ENCODE measurements at regions not wholly inside any gene's neighbourhood (a gene's known extent, or its start where the extent isn't known, plus 50 kb on each side); places are given as distances from the start of the nearest gene placed in this dataset.

DNA sequence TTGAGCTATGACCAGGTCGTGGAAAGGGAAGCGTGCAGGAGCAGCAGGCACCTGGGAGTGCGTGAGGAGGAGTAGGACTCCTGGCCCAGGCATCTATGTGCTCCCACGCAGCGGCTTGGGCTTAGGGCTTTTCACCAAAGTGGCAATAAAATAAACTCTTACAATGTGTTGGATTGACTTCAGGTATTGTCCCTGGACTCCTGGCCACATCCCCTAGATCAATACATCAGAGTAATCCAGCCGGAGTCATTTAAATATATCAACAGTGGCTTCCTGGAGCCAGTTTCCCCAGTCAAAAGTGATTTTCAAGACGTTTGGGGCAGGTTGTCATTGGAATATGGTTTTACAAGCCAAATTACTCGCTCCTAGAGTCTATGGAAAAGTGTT is 344.4 kb downstream of the WDR11 start:
- H3K36me3 ChIP-seq (ENCODE audit: insufficient read depth, low read length): no peaks in the 10 kb centered on the region
- peaks cover 0 to 6% (median 2%) of the 10 kb centered on the region in 8 donors for H3K9me3 Mint-ChIP-seq
- no peaks in the 10 kb centered on the region for H3K36me3 Mint-ChIP-seq
- no peak overlapping the region for H3K4me3 ChIP-seq (ENCODE audit: low read length in 2 of 2)
- H3K4me1 ChIP-seq (ENCODE audit: insufficient read depth, low read length): no peaks in the 10 kb centered on the region
- no peaks in the 10 kb centered on the region for H3K4me1 Mint-ChIP-seq
- no peak overlapping the region for H3K4me3 Mint-ChIP-seq
- ChIA-PET CTCF (ENCODE audit: partially characterized antibody) (no interaction called here), POLR2A (ENCODE audit: partially characterized antibody) (no interaction called here)
- intact Hi-C loops (cut with micrococcal nuclease): no loop called here
- no peaks in the 10 kb centered on the region for H3K27me3 Mint-ChIP-seq
- no peaks in the 10 kb centered on the region for H3K9me3 ChIP-seq (ENCODE audit: control insufficient read depth in 1 of 2, low read length in 2 of 2)
- no peaks in the 10 kb centered on the region for H3K27me3 ChIP-seq (ENCODE audit: insufficient read depth, low read length)
- no peak for DNase-seq
- no peak overlapping the region for H3K27ac ChIP-seq (ENCODE audit: low read depth, low read length)
- H3K27ac Mint-ChIP-seq: no peak overlapping the region

DNA sequence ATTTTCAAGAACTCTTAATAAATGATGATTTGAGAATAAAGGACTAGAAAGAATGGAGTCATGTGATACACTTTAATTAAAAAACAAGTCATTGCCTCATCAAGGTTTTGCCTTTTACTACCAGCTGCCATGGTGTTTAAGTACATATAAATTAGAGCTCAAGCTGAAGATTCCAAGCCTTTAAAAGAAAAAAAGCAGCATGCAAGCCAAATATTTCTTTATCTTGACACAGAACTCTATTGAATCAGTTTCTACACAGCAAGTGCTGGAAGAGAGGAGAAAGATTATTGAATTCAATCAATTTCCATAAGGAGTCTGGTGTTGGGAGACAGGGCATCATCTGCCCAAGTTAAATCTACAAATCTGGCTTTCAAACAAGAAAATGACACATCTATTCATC is 347.9 kb downstream of the WDR11 start:
- Mint-ChIP-seq H3K27me3 (no peaks in the 10 kb centered on the region), H3K27ac (no peak overlapping the region), H3K4me3 (no peak overlapping the region), H3K36me3 (no peaks in the 10 kb centered on the region), H3K4me1 (no peaks in the 10 kb centered on the region), H3K9me3 (peaks cover 0 to 4% (median 0%) of the 10 kb centered on the region in 8 donors)
- no peak overlapping the region for H3K27ac ChIP-seq (ENCODE audit: low read depth, low read length)
- no peaks in the 10 kb centered on the region for H3K9me3 ChIP-seq (ENCODE audit: control insufficient read depth in 1 of 2, low read length in 2 of 2)
- H3K4me3 ChIP-seq (ENCODE audit: low read length in 2 of 2): no peak overlapping the region
- no peaks in the 10 kb centered on the region for H3K4me1 ChIP-seq (ENCODE audit: insufficient read depth, low read length)
- no peaks in the 10 kb centered on the region for H3K36me3 ChIP-seq (ENCODE audit: insufficient read depth, low read length)
- no peak for DNase-seq
- H3K27me3 ChIP-seq (ENCODE audit: insufficient read depth, low read length): no peaks in the 10 kb centered on the region
- POLR2A ChIA-PET (ENCODE audit: partially characterized antibody): no interaction called here
- CTCF ChIA-PET (ENCODE audit: partially characterized antibody): no interaction called here
- intact Hi-C loops (cut with micrococcal nuclease): no loop called here

DNA sequence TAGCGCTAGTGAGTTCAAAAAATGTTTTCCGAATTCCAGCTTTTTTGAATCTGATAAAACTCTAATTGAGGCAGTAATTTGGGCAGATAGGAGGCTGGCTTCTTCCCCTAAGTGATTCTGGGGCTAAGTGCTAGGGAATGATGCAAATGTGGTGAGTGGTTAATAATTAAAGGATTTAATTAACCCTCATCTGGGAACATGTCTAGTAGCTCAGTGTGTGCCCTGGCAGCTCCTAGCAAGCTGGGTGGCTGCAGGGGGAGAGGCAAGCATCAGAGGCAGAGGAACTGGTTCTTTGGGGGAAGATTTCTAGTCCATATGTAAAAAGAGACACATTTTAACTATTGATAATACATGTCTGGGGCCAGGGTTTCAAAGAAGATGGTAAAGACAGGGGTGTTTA is 354.5 kb downstream of the WDR11 start:
- H3K36me3 Mint-ChIP-seq: no peaks in the 10 kb centered on the region
- H3K27ac ChIP-seq (ENCODE audit: low read depth, low read length): no peak overlapping the region
- H3K27me3 Mint-ChIP-seq: no peaks in the 10 kb centered on the region
- DNase-seq: no peak
- H3K36me3 ChIP-seq (ENCODE audit: insufficient read depth, low read length): no peaks in the 10 kb centered on the region
- no peaks in the 10 kb centered on the region for H3K9me3 ChIP-seq (ENCODE audit: control insufficient read depth in 1 of 2, low read length in 2 of 2)
- intact Hi-C loops (cut with micrococcal nuclease): no loop called here
- H3K9me3 Mint-ChIP-seq: peaks cover 0 to 5% (median 0%) of the 10 kb centered on the region in 8 donors
- H3K4me3 Mint-ChIP-seq: no peak overlapping the region
- H3K4me3 ChIP-seq (ENCODE audit: low read length in 2 of 2): no peak overlapping the region
- no peaks in the 10 kb centered on the region for H3K27me3 ChIP-seq (ENCODE audit: insufficient read depth, low read length)
- CTCF ChIA-PET (ENCODE audit: partially characterized antibody): no interaction called here
- no peaks in the 10 kb centered on the region for H3K4me1 ChIP-seq (ENCODE audit: insufficient read depth, low read length)
- H3K27ac Mint-ChIP-seq: no peak overlapping the region
- POLR2A ChIA-PET (ENCODE audit: partially characterized antibody): no interaction called here
- no peaks in the 10 kb centered on the region for H3K4me1 Mint-ChIP-seq

DNA sequence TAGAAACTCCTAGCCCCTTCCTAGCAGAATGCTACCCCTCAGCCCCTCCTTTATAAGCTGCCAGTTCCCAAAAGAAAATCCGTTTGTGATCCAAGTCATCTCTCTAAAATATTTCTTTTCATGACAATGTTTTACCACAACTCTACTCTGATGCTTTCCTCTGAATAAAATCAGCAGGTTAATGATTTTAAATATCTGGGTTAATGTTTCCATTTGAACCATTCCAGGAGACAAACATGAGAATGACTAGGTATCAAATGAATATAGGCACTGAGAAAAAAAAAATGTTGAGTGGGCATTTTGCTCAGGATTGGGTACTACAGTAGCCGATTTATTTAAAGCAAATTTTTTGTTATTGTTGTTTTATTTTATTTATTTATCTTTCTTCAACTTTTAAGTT is 360.3 kb downstream of the WDR11 start:
- Mint-ChIP-seq H3K4me1 (no peaks in the 10 kb centered on the region), H3K9me3 (peaks cover 0 to 5% (median 0%) of the 10 kb centered on the region in 8 donors), H3K27ac (no peak overlapping the region), H3K36me3 (no peaks in the 10 kb centered on the region), H3K4me3 (no peak overlapping the region), H3K27me3 (no peaks in the 10 kb centered on the region)
- DNase-seq: no peak
- Histone ChIP-seq H3K36me3 (ENCODE audit: insufficient read depth, low read length) (no peaks in the 10 kb centered on the region), H3K4me1 (ENCODE audit: insufficient read depth, low read length) (no peaks in the 10 kb centered on the region), H3K27ac (ENCODE audit: low read depth, low read length) (no peak overlapping the region), H3K27me3 (ENCODE audit: insufficient read depth, low read length) (no peaks in the 10 kb centered on the region), H3K9me3 (ENCODE audit: control insufficient read depth in 1 of 2, low read length in 2 of 2) (no peaks in the 10 kb centered on the region), H3K4me3 (ENCODE audit: low read length in 2 of 2) (no peak overlapping the region)
- CTCF ChIA-PET (ENCODE audit: partially characterized antibody): no interaction called here
- POLR2A ChIA-PET (ENCODE audit: partially characterized antibody): no interaction called here
- intact Hi-C loops (cut with micrococcal nuclease): no loop called here

DNA sequence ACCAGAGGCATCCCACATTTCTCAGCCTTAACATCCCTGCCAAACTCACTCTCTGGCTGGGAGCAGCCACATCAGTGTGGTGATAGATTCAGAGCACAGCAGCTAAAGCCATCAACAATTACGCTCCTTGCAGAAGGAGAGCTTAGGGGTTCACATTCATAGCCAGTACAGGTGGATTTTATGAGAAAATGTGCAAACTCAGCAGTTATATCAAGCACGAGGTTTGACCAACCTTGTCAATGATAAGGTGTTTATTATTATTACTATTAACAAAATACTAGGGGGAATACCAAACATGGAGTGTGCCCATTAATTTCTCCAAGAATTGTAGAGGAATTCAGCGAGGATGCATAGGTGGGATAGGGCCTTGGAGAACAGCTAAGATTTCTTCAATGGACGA is 362.3 kb downstream of the WDR11 start:
- no peak for DNase-seq
- Histone ChIP-seq H3K4me1 (ENCODE audit: insufficient read depth, low read length) (no peaks in the 10 kb centered on the region), H3K4me3 (ENCODE audit: low read length in 2 of 2) (no peak overlapping the region), H3K9me3 (ENCODE audit: control insufficient read depth in 1 of 2, low read length in 2 of 2) (no peaks in the 10 kb centered on the region), H3K36me3 (ENCODE audit: insufficient read depth, low read length) (no peaks in the 10 kb centered on the region), H3K27ac (ENCODE audit: low read depth, low read length) (no peak overlapping the region), H3K27me3 (ENCODE audit: insufficient read depth, low read length) (no peaks in the 10 kb centered on the region)
- H3K9me3 Mint-ChIP-seq: peaks cover 0 to 2% (median 0%) of the 10 kb centered on the region in 8 donors
- H3K27me3 Mint-ChIP-seq: no peaks in the 10 kb centered on the region
- no peaks in the 10 kb centered on the region for H3K36me3 Mint-ChIP-seq
- intact Hi-C loops (cut with micrococcal nuclease): no loop called here
- ChIA-PET POLR2A (ENCODE audit: partially characterized antibody) (no interaction called here), CTCF (ENCODE audit: partially characterized antibody) (no interaction called here)
- H3K27ac Mint-ChIP-seq: no peak overlapping the region
- H3K4me3 Mint-ChIP-seq: no peak overlapping the region
- no peaks in the 10 kb centered on the region for H3K4me1 Mint-ChIP-seq

DNA sequence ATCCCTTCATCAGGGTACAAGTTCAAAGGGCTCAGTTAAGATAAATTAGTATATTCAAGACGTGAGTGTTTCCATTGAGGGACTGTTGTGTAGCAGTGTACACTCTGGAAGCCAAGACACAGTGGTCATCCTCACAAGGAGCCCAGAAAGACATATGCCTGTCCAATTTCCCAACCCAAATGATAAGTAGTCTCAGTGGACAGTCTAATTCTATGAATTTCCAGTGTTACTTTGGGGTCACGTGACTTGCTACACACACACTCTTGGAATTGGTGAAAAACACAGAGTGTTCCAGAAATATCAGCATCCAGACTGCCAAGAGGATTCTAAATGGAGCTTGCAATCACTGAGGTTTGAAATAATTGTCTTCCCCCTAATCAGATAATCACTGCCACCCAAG is 365.1 kb downstream of the WDR11 start:
- no peak overlapping the region for H3K4me3 Mint-ChIP-seq
- H3K4me1 Mint-ChIP-seq: no peaks in the 10 kb centered on the region
- POLR2A ChIA-PET (ENCODE audit: partially characterized antibody): no interaction called here
- H3K27ac Mint-ChIP-seq: no peak overlapping the region
- DNase-seq: no peak
- CTCF ChIA-PET (ENCODE audit: partially characterized antibody): no interaction called here
- H3K27me3 ChIP-seq (ENCODE audit: insufficient read depth, low read length): no peaks in the 10 kb centered on the region
- intact Hi-C loops (cut with micrococcal nuclease): no loop called here
- peaks cover 0 to 2% of the 10 kb centered on the region in 2 donors for H3K27me3 Mint-ChIP-seq
- H3K9me3 Mint-ChIP-seq: peaks cover 0 to 2% (median 0%) of the 10 kb centered on the region in 8 donors
- H3K36me3 Mint-ChIP-seq: no peaks in the 10 kb centered on the region
- no peaks in the 10 kb centered on the region for H3K36me3 ChIP-seq (ENCODE audit: insufficient read depth, low read length)
- no peaks in the 10 kb centered on the region for H3K4me1 ChIP-seq (ENCODE audit: insufficient read depth, low read length)
- H3K4me3 ChIP-seq (ENCODE audit: low read length in 2 of 2): no peak overlapping the region
- no peaks in the 10 kb centered on the region for H3K9me3 ChIP-seq (ENCODE audit: control insufficient read depth in 1 of 2, low read length in 2 of 2)
- H3K27ac ChIP-seq (ENCODE audit: low read depth, low read length): no peak overlapping the region

DNA sequence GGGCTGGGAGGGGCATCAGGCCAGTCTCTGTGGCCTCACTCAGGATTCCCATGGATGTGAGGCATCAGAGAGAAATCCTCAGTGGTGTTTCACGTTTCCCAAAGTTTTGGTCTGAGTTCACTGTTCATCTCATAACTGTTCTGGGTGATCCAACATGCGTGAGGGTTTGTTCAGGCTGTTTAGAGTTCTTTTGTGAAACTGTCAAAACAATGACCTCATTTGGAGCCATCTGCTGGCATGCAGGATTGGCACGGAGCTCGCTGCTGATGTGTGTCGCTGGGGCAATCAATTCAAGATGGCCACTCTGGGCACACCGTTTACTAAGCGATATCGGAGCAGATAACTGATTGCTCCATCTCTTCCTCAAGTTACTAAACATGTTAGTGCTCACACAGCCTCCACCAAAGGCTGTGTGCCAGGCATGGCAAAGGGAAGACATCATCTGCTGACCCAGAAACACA is 365.6 kb downstream of the WDR11 start:
- H3K27ac Mint-ChIP-seq: no peak overlapping the region
- Histone ChIP-seq H3K4me1 (ENCODE audit: insufficient read depth, low read length) (no peaks in the 10 kb centered on the region), H3K9me3 (ENCODE audit: control insufficient read depth in 1 of 2, low read length in 2 of 2) (no peaks in the 10 kb centered on the region), H3K36me3 (ENCODE audit: insufficient read depth, low read length) (no peaks in the 10 kb centered on the region), H3K27ac (ENCODE audit: low read depth, low read length) (no peak overlapping the region), H3K27me3 (ENCODE audit: insufficient read depth, low read length) (no peaks in the 10 kb centered on the region), H3K4me3 (ENCODE audit: low read length in 2 of 2) (no peak overlapping the region)
- H3K9me3 Mint-ChIP-seq: peaks cover 0 to 3% (median 0%) of the 10 kb centered on the region in 8 donors
- ChIA-PET CTCF (ENCODE audit: partially characterized antibody) (no interaction called here), POLR2A (ENCODE audit: partially characterized antibody) (no interaction called here)
- no peak for DNase-seq
- H3K36me3 Mint-ChIP-seq: no peaks in the 10 kb centered on the region
- intact Hi-C loops (cut with micrococcal nuclease): no loop called here
- peaks cover 0 to 2% of the 10 kb centered on the region in 2 donors for H3K27me3 Mint-ChIP-seq
- no peak overlapping the region for H3K4me3 Mint-ChIP-seq
- H3K4me1 Mint-ChIP-seq: no peaks in the 10 kb centered on the region

DNA sequence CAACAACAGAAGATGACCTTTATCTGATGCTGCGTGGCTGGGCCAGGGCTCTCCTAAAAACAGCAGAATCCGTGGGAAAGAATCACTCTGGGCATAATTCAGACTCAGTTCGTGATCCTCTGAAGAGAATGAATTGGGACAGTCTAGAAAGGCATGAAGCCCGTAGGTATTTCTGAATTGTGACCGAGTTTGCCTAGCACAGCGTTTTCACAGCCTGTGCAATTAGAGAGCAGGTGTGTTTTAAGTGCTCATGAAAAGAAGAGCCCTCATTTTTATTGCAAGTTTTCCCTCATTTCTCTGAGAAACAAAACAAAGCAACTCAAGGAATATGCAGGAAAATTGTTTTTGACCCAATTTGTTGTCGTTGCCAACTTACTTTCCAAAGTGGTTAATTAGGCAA is 366.2 kb downstream of the WDR11 start:
- ChIA-PET CTCF (ENCODE audit: partially characterized antibody) (no interaction called here), POLR2A (ENCODE audit: partially characterized antibody) (no interaction called here)
- no peaks in the 10 kb centered on the region for H3K36me3 ChIP-seq (ENCODE audit: insufficient read depth, low read length)
- Mint-ChIP-seq H3K4me1 (no peaks in the 10 kb centered on the region), H3K27ac (no peak overlapping the region), H3K4me3 (no peak overlapping the region), H3K27me3 (peaks cover 0 to 2% of the 10 kb centered on the region in 2 donors), H3K36me3 (no peaks in the 10 kb centered on the region), H3K9me3 (peaks cover 0 to 3% (median 0%) of the 10 kb centered on the region in 8 donors)
- H3K4me3 ChIP-seq (ENCODE audit: low read length in 2 of 2): no peak overlapping the region
- H3K27me3 ChIP-seq (ENCODE audit: insufficient read depth, low read length): no peaks in the 10 kb centered on the region
- no peak overlapping the region for H3K27ac ChIP-seq (ENCODE audit: low read depth, low read length)
- no peak for DNase-seq
- intact Hi-C loops (cut with micrococcal nuclease): no loop called here
- no peaks in the 10 kb centered on the region for H3K9me3 ChIP-seq (ENCODE audit: control insufficient read depth in 1 of 2, low read length in 2 of 2)
- H3K4me1 ChIP-seq (ENCODE audit: insufficient read depth, low read length): no peaks in the 10 kb centered on the region

Data from CD4-positive, alpha-beta memory T cell (primary cell).